ENCODE measurements at regions not wholly inside any gene's neighbourhood (a gene's known extent, or its start where the extent isn't known, plus 50 kb on each side); places are given as distances from the start of the nearest gene placed in this dataset.
"Not testable (repeated sequence)": the region's sequence is repeated elsewhere in the genome, so short reads cannot be mapped to it uniquely, and the experiment has no call there.

- ChIA-PET POLR2A (no interaction called here), CTCF (no interaction called here)
- TF ChIP-seq HDGF (IDR thresholded peaks at IDR 0.05; ENCODE audit: borderline replicate concordance) (no peak), TARDBP (IDR thresholded peaks at IDR 0.05) (no peak), ZNF384 (IDR thresholded peaks at IDR 0.05) (no peak), ARNT (IDR thresholded peaks at IDR 0.05) (no peak)
- DNase-seq (ENCODE audit: extremely low spot score): no peak
Measured at GRCh38 chr19:24004166-24004565, 82.8 kb upstream of the ZNF254 start.

- no peak for DNase-seq (ENCODE audit: extremely low spot score)
- ChIA-PET CTCF (no interaction called here), POLR2A (interaction anchor here (0.6 kb wide), 1 partner anchor 130 kb away, joined by 3 read pairs; no protein-coding TSS in a partner anchor)
- TF ChIP-seq L3MBTL2 (conservative IDR thresholded peaks at IDR 0.05): no peak
- TF ChIP-seq FOXK2 (IDR thresholded peaks at IDR 0.05): no peak
- no peak for TF ChIP-seq PKNOX1 (IDR thresholded peaks at IDR 0.05)
- TF ChIP-seq ELF4 (IDR thresholded peaks at IDR 0.05): no peak
- no peak for TF ChIP-seq LEF1 (IDR thresholded peaks at IDR 0.05; ENCODE audit: borderline replicate concordance)
- no peak for TF ChIP-seq FOXA1 (IDR thresholded peaks at IDR 0.05)
- TF ChIP-seq ARNT (IDR thresholded peaks at IDR 0.05): no peak
- no peak for TF ChIP-seq NFRKB (IDR thresholded peaks at IDR 0.05)
- TF ChIP-seq HDGF (IDR thresholded peaks at IDR 0.05; ENCODE audit: borderline replicate concordance): no peak
- no peak for TF ChIP-seq FOXM1 (IDR thresholded peaks at IDR 0.05; ENCODE audit: borderline replicate concordance)
- TF ChIP-seq ZNF384 (IDR thresholded peaks at IDR 0.05): no peak
- no peak for TF ChIP-seq SUZ12 (IDR thresholded peaks at IDR 0.05)
- TF ChIP-seq BHLHE40 (IDR thresholded peaks at IDR 0.05; ENCODE audit: borderline replicate concordance): no peak
- no peak for TF ChIP-seq SP1 (IDR thresholded peaks at IDR 0.05)
Measured at GRCh38 chr19:24029941-24030636, 56.9 kb upstream of the ZNF254 start.

- ChIA-PET CTCF (no interaction called here), POLR2A (interaction anchor here (0.8 to 1.2 kb wide), 4 partner anchors 11 to 346 kb away, joined by 3 to 12 read pairs (median 4); partner anchors contain the start of genes ZNF254 and ZNF675)
- DNase-seq (ENCODE audit: extremely low spot score): no peak
- TF ChIP-seq BHLHE40 (IDR thresholded peaks at IDR 0.05; ENCODE audit: borderline replicate concordance): no peak
- TF ChIP-seq CTBP1 (IDR thresholded peaks at IDR 0.05; ENCODE audit: borderline replicate concordance): no peak
- no peak for TF ChIP-seq HDGF (IDR thresholded peaks at IDR 0.05; ENCODE audit: borderline replicate concordance)
- no peak for TF ChIP-seq SP1 (IDR thresholded peaks at IDR 0.05)
- TF ChIP-seq FOXM1 (IDR thresholded peaks at IDR 0.05; ENCODE audit: borderline replicate concordance): no peak
- no peak for TF ChIP-seq PKNOX1 (IDR thresholded peaks at IDR 0.05)
- TF ChIP-seq SUZ12 (IDR thresholded peaks at IDR 0.05): no peak
- no peak for TF ChIP-seq ARNT (IDR thresholded peaks at IDR 0.05)
- TF ChIP-seq FOXA1 (IDR thresholded peaks at IDR 0.05): no peak
- TF ChIP-seq FOXK2 (IDR thresholded peaks at IDR 0.05): no peak
- no peak for TF ChIP-seq L3MBTL2 (conservative IDR thresholded peaks at IDR 0.05)
- no peak for TF ChIP-seq ELF4 (IDR thresholded peaks at IDR 0.05)
- no peak for TF ChIP-seq NFRKB (IDR thresholded peaks at IDR 0.05)
- no peak for TF ChIP-seq TARDBP (IDR thresholded peaks at IDR 0.05)
- TF ChIP-seq LEF1 (IDR thresholded peaks at IDR 0.05; ENCODE audit: borderline replicate concordance): no peak
- TF ChIP-seq ZNF384 (IDR thresholded peaks at IDR 0.05): no peak
Measured at GRCh38 chr19:24032651-24033050, 54.3 kb upstream of the ZNF254 start.

GRCh38 chr19:24033301-24033962 is 53.6 kb upstream of the ZNF254 start:
- DNase-seq (ENCODE audit: extremely low spot score): peak; percentile 83
- CTCF ChIA-PET: no interaction called here
- POLR2A ChIA-PET: interaction anchor here (0.8 to 1.2 kb wide), 6 partner anchors 10 to 346 kb away, joined by 3 to 12 read pairs (median 4); partner anchors contain the start of genes ZNF254 and ZNF675
- TF ChIP-seq PKNOX1 (IDR thresholded peaks at IDR 0.05): no peak
- TF ChIP-seq L3MBTL2 (conservative IDR thresholded peaks at IDR 0.05): peak; percentile 76

- TF ChIP-seq FOXA1 (IDR thresholded peaks at IDR 0.05): no peak
- TF ChIP-seq NFRKB (IDR thresholded peaks at IDR 0.05): no peak
- TF ChIP-seq ZNF384 (IDR thresholded peaks at IDR 0.05): no peak
- no peak for TF ChIP-seq TARDBP (IDR thresholded peaks at IDR 0.05)
- TF ChIP-seq L3MBTL2 (conservative IDR thresholded peaks at IDR 0.05): no peak
- TF ChIP-seq CTBP1 (IDR thresholded peaks at IDR 0.05; ENCODE audit: borderline replicate concordance): no peak
- no peak for TF ChIP-seq ELF4 (IDR thresholded peaks at IDR 0.05)
- no peak for TF ChIP-seq LEF1 (IDR thresholded peaks at IDR 0.05; ENCODE audit: borderline replicate concordance)
- POLR2A ChIA-PET: interaction anchor here (0.8 to 1.2 kb wide), 4 partner anchors 10 to 69 kb away, joined by 3 to 4 read pairs (median 4); no protein-coding TSS in a partner anchor
- CTCF ChIA-PET: no interaction called here
- peak; percentile 12 for DNase-seq (ENCODE audit: extremely low spot score)
Measured at GRCh38 chr19:24033963-24034342, 53.0 kb upstream of the ZNF254 start.

GRCh38 chr19:24035261-24035880 is 51.6 kb upstream of the ZNF254 start:
- POLR2A ChIA-PET; CTCF ChIA-PET; DNase-seq (ENCODE audit: extremely low spot score): not testable (repeated sequence)

Data from HEK293T (cell line).